Aorta (tissue), 5 donors: ENCODE measurements at regions not wholly inside any gene's neighbourhood (a gene's known extent, or its start where the extent isn't known, plus 50 kb on each side); places are given as distances from the start of the nearest gene placed in this dataset.

Experiments used
- ATAC-seq: fragments of 200-7000 bp; cut with Tn5 transposase; one replicate; pipeline ENCODE4 v1.9.1; 2022; ENCODE audit warnings: moderate library complexity; ENCODE audit not compliant: low FRiP score
- DNase-seq, 2 donors: peaks; one replicate each; pipeline ENCODE4 v3.0.0-alpha.2; 2020
- H3K27ac ChIP-seq, 2 donors: one replicate each; pipeline ENCODE4 v1.5.1; 2013; ENCODE audit warnings: low read length in 2 of 2, mild to moderate bottlenecking in 2 of 2, moderate library complexity in 2 of 2, control low read depth in 1 of 2, inconsistent platforms in 1 of 2, low read depth in 1 of 2
- H3K27me3 ChIP-seq, 2 donors: one replicate each; pipeline ENCODE4 v1.6.1; 2013; ENCODE audit warnings: control low read depth in 1 of 2, low read length in 1 of 2, mild to moderate bottlenecking in 1 of 2, moderate library complexity in 1 of 2; ENCODE audit not compliant: insufficient read depth in 2 of 2, control insufficient read depth in 1 of 2
- H3K36me3 ChIP-seq, 2 donors: one replicate each; pipeline ENCODE4 v1.6.1; 2013; ENCODE audit warnings: control low read depth in 1 of 2, low read length in 1 of 2, mild to moderate bottlenecking in 1 of 2; ENCODE audit not compliant: insufficient read depth in 2 of 2, control insufficient read depth in 1 of 2
- H3K4me1 ChIP-seq, 2 donors: one replicate each; pipeline ENCODE4 v1.6.1; 2013; ENCODE audit warnings: low read length in 2 of 2, control low read depth in 1 of 2, mild to moderate bottlenecking in 1 of 2, moderate library complexity in 1 of 2; ENCODE audit not compliant: insufficient read depth in 2 of 2, control insufficient read depth in 1 of 2
- H3K4me3 ChIP-seq, 2 donors: one replicate each; pipeline ENCODE4 v1.5.1; 2013; ENCODE audit warnings: low read length in 2 of 2, control low read depth in 1 of 2, mild to moderate bottlenecking in 1 of 2
- H3K9me3 ChIP-seq: one replicate; pipeline ENCODE4 v1.6.1; 2013; ENCODE audit warnings: mild to moderate bottlenecking, low read length; ENCODE audit not compliant: control insufficient read depth
- WGBS, 2 donors: extraction: QIAGEN DNeasy Blood & Tissue Kit; methylation state at CpG; one replicate each; pipeline ENCODE4 v1.1.7; 2013; 5-methylcytosine and 5-hydroxymethylcytosine counted together
- intact Hi-C, 2 donors: fragments of 100-400 bp; cut with DNase I; formaldehyde crosslinking; loops; one replicate each; pipeline versions ENCODE4 v1.14.2 to v1.15.0; 2022
- donor health status: healthy with polysubstance abuse.
- donor health status: Bipolar disorder and iron deficiency.
- donor health status: DM: no; HTN: no; CAD: no.
- donor health status: DM: no; HTN: no; CAD: no.
- donor health status: DM: yes; HTN: yes; CAD: no.

DNA sequence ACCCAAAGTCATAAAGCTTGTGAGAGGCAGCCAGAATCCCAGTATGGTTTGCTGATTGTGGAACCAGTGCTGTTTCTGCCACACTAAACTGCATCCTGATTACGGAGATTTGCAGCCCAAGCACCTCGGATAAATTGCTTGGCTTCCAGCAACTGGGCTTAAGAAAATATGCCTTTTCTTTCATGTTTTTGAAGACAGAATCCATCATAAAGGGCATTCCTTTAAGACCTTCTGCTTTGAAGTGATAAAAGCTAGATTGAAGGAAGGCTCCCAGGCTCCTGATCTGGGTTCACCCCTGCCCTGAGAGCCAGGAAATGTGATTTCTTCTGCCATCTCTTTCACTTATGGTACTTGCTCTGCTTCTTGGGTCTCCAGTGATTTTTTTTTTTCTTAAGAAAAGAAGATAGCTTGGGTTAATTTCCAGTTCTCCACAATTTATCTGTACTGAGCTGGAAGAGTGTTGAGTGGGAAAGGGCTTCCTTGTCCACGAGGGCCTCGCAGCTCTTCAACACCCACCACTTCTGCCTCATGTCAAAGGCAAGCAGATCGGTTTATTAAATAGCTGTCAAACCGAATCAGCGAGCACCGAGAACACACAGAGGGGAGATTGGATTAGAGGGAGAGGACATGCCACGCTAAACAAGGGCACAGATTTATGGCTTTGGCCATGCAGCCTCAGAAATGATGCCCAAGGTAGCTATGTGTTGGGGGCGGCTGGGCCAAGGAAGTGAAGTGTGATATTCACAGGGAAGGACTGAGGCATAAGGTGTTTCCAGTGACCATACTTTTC is 94.9 kb upstream of the TBX20 start:
- 52 to 61% methylated on average over 10 of the region's 10 CpGs for WGBS, 2 donors
- H3K36me3 ChIP-seq, result no peaks in the 10 kb centered on the region
- no peak overlapping the region for H3K27ac ChIP-seq
- H3K4me3 ChIP-seq, result no peak overlapping the region
- intact Hi-C loops, result no loop called here
- H3K9me3 ChIP-seq, result no peaks in the 10 kb centered on the region
- H3K27me3 ChIP-seq, result no peaks in the 10 kb centered on the region
- DNase-seq (no peak), ATAC-seq (no peak)
- H3K4me1 ChIP-seq, result no peaks in the 10 kb centered on the region

DNA sequence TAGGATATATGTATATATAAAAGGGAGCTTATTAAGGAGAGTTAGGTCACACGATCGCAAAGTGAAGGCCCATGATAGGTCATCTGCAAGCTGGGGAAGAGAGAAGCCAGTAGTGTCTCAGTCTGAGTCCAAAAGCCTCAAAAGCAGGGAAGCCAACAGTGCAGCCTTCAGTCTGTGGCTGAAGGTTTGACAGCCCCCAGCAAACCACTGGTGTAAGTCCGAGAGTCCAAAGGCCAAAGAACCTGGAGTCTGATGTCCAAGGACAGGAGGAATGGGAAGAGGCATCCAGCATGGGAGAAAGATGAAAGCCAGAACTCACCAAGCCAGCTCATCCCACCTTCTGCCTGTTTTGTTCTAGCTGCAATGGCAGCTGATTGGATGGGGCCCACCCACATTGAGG is 88.9 kb upstream of the TBX20 start:
- DNase-seq (no peak), ATAC-seq (no peak)
- H3K27ac ChIP-seq, result no peak overlapping the region
- intact Hi-C loops, result no loop called here
- no peaks in the 10 kb centered on the region for H3K27me3 ChIP-seq
- H3K4me3 ChIP-seq, result no peak overlapping the region
- H3K4me1 ChIP-seq, result no peaks in the 10 kb centered on the region
- no peaks in the 10 kb centered on the region for H3K36me3 ChIP-seq
- no peaks in the 10 kb centered on the region for H3K9me3 ChIP-seq
- WGBS, 2 donors, result 87% methylated on average over 3 of the region's 3 CpGs

DNA sequence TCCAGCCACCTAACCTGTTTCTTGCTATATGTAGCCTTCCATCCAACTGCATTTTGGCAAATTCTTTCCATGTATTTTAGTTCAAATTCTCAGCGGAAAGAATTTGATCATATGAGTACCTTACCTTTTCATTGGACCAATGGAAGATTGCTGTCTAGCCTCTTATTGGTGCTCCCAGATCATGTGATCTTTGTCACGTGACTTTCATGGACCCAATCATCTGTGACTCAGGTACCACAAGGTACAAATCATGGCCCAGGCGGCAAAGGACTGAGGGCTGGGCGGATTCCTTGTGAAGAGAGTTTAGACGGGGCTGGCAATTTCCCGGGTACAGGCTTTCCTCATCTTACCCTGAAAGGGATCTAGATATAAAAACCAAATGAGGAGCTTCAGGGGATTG is 85.9 kb upstream of the TBX20 start:
- Histone ChIP-seq H3K36me3 (no peaks in the 10 kb centered on the region), H3K4me3 (no peak overlapping the region), H3K4me1 (no peaks in the 10 kb centered on the region), H3K9me3 (no peaks in the 10 kb centered on the region), H3K27ac (no peak overlapping the region), H3K27me3 (no peaks in the 10 kb centered on the region)
- intact Hi-C loops, result no loop called here
- no peak for DNase-seq
- ATAC-seq, result no peak
- WGBS, 2 donors, result 91 to 93% methylated on average over 6 of the region's 6 CpGs

DNA sequence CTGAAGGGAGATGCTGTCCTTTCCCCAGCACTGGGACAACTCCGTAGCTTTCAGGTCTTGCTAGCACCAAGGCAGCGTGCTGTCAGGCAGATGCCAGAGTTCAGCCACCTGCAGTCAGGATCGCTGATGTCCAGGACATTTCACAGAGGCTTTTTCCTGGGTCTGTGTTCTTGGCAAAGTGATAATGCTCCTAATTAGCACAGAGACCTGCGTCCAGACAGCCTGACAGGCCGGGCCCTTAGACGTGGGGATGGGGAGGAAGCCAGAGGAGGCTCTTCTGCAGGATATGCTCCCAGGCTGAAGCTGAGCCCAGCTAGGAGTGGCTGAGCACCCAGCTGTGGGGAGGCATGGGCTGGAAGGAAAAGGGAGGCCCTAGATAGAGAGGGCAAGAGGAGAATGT is 82.5 kb upstream of the TBX20 start:
- no peaks in the 10 kb centered on the region for H3K27me3 ChIP-seq
- H3K27ac ChIP-seq, result no peak overlapping the region
- intact Hi-C loops, result no loop called here
- DNase-seq (no peak), ATAC-seq (no peak)
- no peak overlapping the region for H3K4me3 ChIP-seq
- H3K4me1 ChIP-seq, result no peaks in the 10 kb centered on the region
- WGBS, 2 donors, result 66 to 70% methylated on average over 6 of the region's 6 CpGs
- peaks cover 1% of the 10 kb centered on the region for H3K9me3 ChIP-seq
- no peaks in the 10 kb centered on the region for H3K36me3 ChIP-seq

DNA sequence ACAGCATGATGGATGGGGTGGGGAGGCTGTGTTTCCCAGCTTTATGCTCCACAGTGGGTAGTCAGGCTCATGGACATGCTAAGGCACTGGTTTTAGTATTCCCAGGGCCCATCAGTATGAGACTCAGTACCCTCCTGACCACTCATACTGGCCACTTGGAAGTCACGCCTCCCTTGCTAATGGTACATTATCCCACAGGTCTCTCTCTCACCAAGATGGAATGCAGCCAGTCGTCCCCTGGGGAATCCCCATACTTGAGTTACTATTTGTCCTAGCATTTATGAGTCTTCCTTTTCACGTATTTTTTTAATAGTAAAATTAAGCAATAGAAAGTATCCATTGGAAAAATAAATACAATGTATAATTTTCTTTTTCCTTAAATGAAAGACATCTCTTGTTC is 80.6 kb upstream of the TBX20 start:
- Histone ChIP-seq H3K36me3 (no peaks in the 10 kb centered on the region), H3K4me3 (no peak overlapping the region), H3K27me3 (no peaks in the 10 kb centered on the region), H3K4me1 (no peaks in the 10 kb centered on the region), H3K27ac (no peak overlapping the region), H3K9me3 (peaks cover 1% of the 10 kb centered on the region)
- intact Hi-C loops, result no loop called here
- WGBS, 2 donors, result 61 to 62% methylated on average over 3 of the region's 3 CpGs
- ATAC-seq (no peak), DNase-seq (no peak)

DNA sequence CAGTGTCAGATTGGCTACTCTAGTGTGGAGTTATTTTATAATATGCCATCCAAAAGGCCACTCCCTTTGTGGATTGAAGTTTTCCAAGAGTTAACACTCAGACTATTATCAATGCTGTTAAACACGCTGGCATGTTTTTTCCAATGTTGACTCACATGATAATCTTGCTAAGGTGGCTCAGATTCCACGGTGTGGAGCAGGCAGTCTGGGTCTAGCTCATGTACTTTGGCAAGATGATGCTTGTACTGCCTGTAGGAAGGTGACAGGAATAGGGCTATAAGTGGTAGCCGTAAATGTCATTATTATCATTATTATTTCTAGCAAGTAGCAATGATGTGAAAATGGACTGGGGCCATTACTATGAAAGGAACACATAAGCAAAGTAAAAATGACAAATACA is 79.4 kb upstream of the TBX20 start:
- Histone ChIP-seq H3K27ac (no peak overlapping the region), H3K9me3 (peaks cover 1% of the 10 kb centered on the region), H3K4me3 (no peak overlapping the region), H3K4me1 (no peaks in the 10 kb centered on the region), H3K36me3 (no peaks in the 10 kb centered on the region), H3K27me3 (no peaks in the 10 kb centered on the region)
- WGBS, 2 donors, result 40 to 47% methylated on average over 3 of the region's 3 CpGs
- intact Hi-C loops, result no loop called here
- ATAC-seq (no peak), DNase-seq (no peak)

DNA sequence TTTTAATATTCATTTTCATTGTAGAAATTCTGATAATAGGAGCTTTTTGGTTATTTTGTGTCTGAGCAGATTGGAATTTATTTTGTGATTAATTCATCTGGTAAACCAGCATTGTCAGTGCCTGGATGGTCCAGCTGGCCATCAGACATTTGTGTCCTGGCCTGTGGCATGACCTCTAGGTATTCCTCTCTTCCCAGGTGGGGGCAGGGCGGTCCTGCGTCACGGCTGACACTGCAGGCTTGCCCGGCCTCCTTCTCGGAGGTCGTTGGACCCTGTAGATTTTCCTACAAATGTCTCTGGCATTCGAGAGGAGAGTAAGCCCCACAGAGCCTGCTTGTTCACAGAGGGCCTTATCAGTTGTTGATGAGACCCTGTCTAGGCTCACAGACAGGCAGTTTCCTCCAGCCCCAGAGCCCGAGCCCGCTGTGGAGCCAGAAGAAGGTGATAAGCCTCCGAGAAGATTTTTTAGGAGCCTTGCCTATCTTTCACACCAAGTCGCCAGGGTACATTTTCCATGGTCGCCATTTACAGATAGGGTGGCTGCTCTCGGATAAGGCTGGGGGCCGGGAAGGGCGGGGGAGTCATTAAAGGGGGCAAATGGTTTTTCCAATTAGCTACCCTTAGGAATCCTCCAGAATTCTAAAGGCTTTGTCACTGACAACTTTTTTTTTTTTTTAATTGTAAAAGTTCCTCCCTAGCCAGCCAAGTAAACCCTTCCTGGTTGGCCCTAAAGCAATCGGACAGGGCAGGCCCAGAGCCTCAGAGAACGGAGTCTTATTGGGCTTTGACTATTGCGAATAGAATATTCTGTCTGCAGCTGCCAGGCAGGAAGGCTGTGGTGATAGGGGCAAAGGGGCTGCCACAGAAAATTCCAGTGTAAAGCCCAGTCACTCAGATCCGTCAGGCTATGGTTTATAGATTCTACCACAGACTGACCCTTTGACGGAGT is 78.1 kb upstream of the TBX20 start:
- Histone ChIP-seq H3K4me1 (no peaks in the 10 kb centered on the region), H3K27ac (no peak overlapping the region), H3K27me3 (no peaks in the 10 kb centered on the region), H3K36me3 (no peaks in the 10 kb centered on the region), H3K9me3 (peaks cover 1% of the 10 kb centered on the region), H3K4me3 (no peak overlapping the region)
- DNase-seq, result no peak
- no peak for ATAC-seq
- WGBS, 2 donors, result 50 to 54% methylated on average over 20 of the region's 20 CpGs
- intact Hi-C loops, result no loop called here

DNA sequence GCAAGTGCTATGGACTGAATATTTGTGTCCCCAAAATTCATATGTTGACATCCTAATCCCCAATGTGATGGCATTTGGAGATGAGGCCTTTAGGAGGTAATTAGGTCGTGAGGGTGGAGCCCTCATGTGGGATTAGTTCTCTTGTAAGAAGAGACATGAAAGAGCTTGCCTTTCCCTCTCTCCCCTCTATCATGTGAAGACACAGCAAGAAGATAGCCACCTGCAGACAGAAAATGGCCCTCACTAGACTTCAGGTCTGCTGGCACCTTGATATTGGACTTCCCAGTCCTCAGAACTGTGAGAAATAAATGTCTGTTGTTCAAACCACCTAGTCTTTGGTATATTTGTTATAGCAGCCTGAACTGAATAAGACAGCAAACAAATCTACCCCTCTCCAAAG is 75.1 kb upstream of the TBX20 start:
- Histone ChIP-seq H3K4me3 (no peak overlapping the region), H3K36me3 (no peaks in the 10 kb centered on the region), H3K27me3 (no peaks in the 10 kb centered on the region), H3K27ac (no peak overlapping the region), H3K9me3 (no peaks in the 10 kb centered on the region), H3K4me1 (no peaks in the 10 kb centered on the region)
- 78 to 79% methylated on average over 1 of the region's 1 CpG for WGBS, 2 donors
- DNase-seq (no peak), ATAC-seq (no peak)
- intact Hi-C loops, result no loop called here

DNA sequence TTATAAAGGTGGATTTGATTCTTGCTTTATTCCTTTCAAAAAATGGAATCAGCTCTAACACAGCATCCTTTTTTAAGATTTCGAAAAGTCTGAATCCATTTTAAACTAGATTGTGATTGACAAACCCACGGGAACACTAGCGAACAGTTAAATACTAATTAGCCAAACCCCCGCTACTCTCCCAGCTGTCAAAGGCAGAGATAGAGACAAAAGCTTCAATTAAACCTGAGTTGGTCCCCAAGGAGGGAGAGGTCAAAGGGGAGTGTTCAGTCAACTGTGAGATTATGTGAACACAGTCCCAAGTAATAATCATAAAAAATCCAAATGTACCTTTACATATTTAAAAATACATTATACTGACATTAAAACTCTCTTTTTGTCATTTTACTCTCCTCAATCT is 65.7 kb upstream of the TBX20 start:
- ATAC-seq (no peak), DNase-seq (no peak)
- H3K36me3 ChIP-seq, result no peaks in the 10 kb centered on the region
- no peak overlapping the region for H3K4me3 ChIP-seq
- 55 to 65% methylated on average over 4 of the region's 4 CpGs for WGBS, 2 donors
- no peak overlapping the region for H3K27ac ChIP-seq
- no peaks in the 10 kb centered on the region for H3K27me3 ChIP-seq
- no peaks in the 10 kb centered on the region for H3K9me3 ChIP-seq
- H3K4me1 ChIP-seq, result no peaks in the 10 kb centered on the region
- intact Hi-C loops, result no loop called here
